B cell (primary cell): ENCODE measurements at regions not wholly inside any gene's neighbourhood (a gene's known extent, or its start where the extent isn't known, plus 50 kb on each side); places are given as distances from the start of the nearest gene placed in this dataset.

Source experiments
- ATAC-seq: fragments of 200-7000 bp; cut with Tn5 transposase; one replicate; pipeline ENCODE4 v1.10.0; 2021; ENCODE audit warnings: low read depth, mild to moderate bottlenecking, moderate number of reproducible peaks, moderate library complexity
- CTCF ChIA-PET: fragments of 350-600 bp; sonication (Branson Sonifier 250); formaldehyde crosslinking; loops from one replicate; lab custom pipeline; 2021; ENCODE audit warnings: antibody characterized with exemption, inconsistent platforms; lab: Charles Lee
- POLR2A ChIA-PET: fragments of 350-600 bp; sonication (Branson Sonifier 250); formaldehyde crosslinking; loops from one replicate; lab custom pipeline; 2021; ENCODE audit warnings: antibody characterized with exemption; lab: Charles Lee
- DNase-seq: peaks from one replicate; pipeline ENCODE4 v3.0.0; 2013
- H2AFZ ChIP-seq: 2 replicates; pipeline ENCODE4 v1.6.1; 2012; ENCODE audit warnings: mild to moderate bottlenecking, low read depth, low read length; ENCODE audit not compliant: insufficient read depth, poor library complexity, severe bottlenecking
- H3K27ac ChIP-seq, 2 donors: 1 replicate in 1 of 2; 2 replicates in 1 of 2; pipeline ENCODE4 v1.5.1; 2012 to 2013; ENCODE audit warnings: low read length in 2 of 2, mild to moderate bottlenecking in 2 of 2, moderate library complexity in 1 of 2
- H3K27me3 ChIP-seq, 4 experiments: fragments of 200-600 bp in 1 of 4; sonication (generic) in 1 of 4; replicated peaks in 1 of 4; 1 replicate in 2 of 4; 2 replicates in 2 of 4; pipeline versions ENCODE4 v1.6.1 to v1.7.0; 2013 to 2016; ENCODE audit warnings: low read length in 3 of 4, mild to moderate bottlenecking in 2 of 4, mixed read lengths in 1 of 4, moderate library complexity in 1 of 4; ENCODE audit not compliant: insufficient read depth in 4 of 4, control insufficient read depth in 3 of 4; ENCODE audit errors: control extremely low read depth in 1 of 4
- H3K36me3 ChIP-seq, 2 experiments: replicated peaks in 1 of 2; 1 replicate in 1 of 2; 2 replicates in 1 of 2; pipeline versions ENCODE4 v1.6.1 to v1.7.1; 2013; ENCODE audit warnings: low read length in 1 of 2; ENCODE audit not compliant: insufficient read depth in 2 of 2, control insufficient read depth in 1 of 2; ENCODE audit errors: control extremely low read depth in 1 of 2, extremely low read depth in 1 of 2
- H3K4me1 ChIP-seq, 2 donors: fragments of 200-600 bp in 1 of 2; sonication (generic) in 1 of 2; 1 replicate in 1 of 2; 2 replicates in 1 of 2; pipeline versions ENCODE4 v1.5.1 to v1.6.1; 2013 to 2017; ENCODE audit warnings: low read length in 2 of 2; ENCODE audit not compliant: control insufficient read depth in 2 of 2, insufficient read depth in 2 of 2
- H3K4me2 ChIP-seq: replicated peaks from 2 replicates; pipeline ENCODE3; 2012; ENCODE audit warnings: mild to moderate bottlenecking, low read depth, low read length; ENCODE audit not compliant: poor library complexity, severe bottlenecking
- H3K4me3 ChIP-seq, 5 experiments: fragments of 200-600 bp in 1 of 5; sonication (generic) in 1 of 5; 1 replicate in 3 of 5; 2 replicates in 2 of 5; pipeline versions ENCODE4 v1.5.1 to v1.7.0; 2011 to 2016; ENCODE audit warnings: low read length in 4 of 5, mild to moderate bottlenecking in 4 of 5, low read depth in 2 of 5, control low read depth in 1 of 5, moderate library complexity in 1 of 5; ENCODE audit not compliant: insufficient read depth in 1 of 5; ENCODE audit errors: control extremely low read depth in 1 of 5, extremely low read depth in 1 of 5
- H3K79me2 ChIP-seq: fragments of 200-600 bp; sonication (generic); one replicate; pipeline ENCODE4 v1.6.0; 2016; ENCODE audit warnings: low read length; ENCODE audit not compliant: control insufficient read depth, insufficient read depth
- H3K9ac ChIP-seq: fragments of 200-600 bp; sonication (generic); 2 replicates; pipeline ENCODE4 v1.6.1; 2017; ENCODE audit warnings: mild to moderate bottlenecking, low read length, moderate library complexity
- H3K9me3 ChIP-seq, 3 donors: one replicate each; pipeline versions ENCODE4 v1.6.1 to v1.7.1; 2013; ENCODE audit warnings: low read length in 2 of 3; ENCODE audit not compliant: control insufficient read depth in 2 of 3, insufficient read depth in 1 of 3; ENCODE audit errors: control extremely low read depth in 1 of 3
- H4K20me1 ChIP-seq: 2 replicates; pipeline ENCODE4 v1.6.0; 2012; ENCODE audit warnings: mild to moderate bottlenecking, low read length; ENCODE audit not compliant: insufficient read depth, control insufficient read depth, poor library complexity, severe bottlenecking
- H3K27ac Mint-ChIP-seq: one replicate; pipeline ENCODE4 v1.8.0; 2021; ENCODE audit warnings: mixed read lengths
- H3K27me3 Mint-ChIP-seq: one replicate; pipeline ENCODE4 v1.8.0; 2021; ENCODE audit warnings: mixed read lengths
- H3K4me1 Mint-ChIP-seq: one replicate; pipeline ENCODE4 v1.8.0; 2021; ENCODE audit warnings: mixed read lengths
- H3K4me3 Mint-ChIP-seq: one replicate; pipeline ENCODE4 v1.8.0; 2021; ENCODE audit warnings: mixed read lengths
- H3K9me3 Mint-ChIP-seq: one replicate; pipeline ENCODE4 v1.8.0; 2022; ENCODE audit warnings: mixed read lengths; ENCODE audit not compliant: insufficient read depth
- EZH2 ChIP-seq: IDR thresholded peaks from 2 replicates; pipeline ENCODE4 v1.6.1; 2012; ENCODE audit warnings: borderline replicate concordance, low read depth, mild to moderate bottlenecking, moderate library complexity, low read length; ENCODE audit not compliant: insufficient read depth, poor library complexity, severe bottlenecking
- WGBS: methylation state at CpG from one replicate; pipeline ENCODE4 v1.1.5; 2013; ENCODE audit warnings: missing lambda C conversion rate; ENCODE audit not compliant: insufficient coverage; 5-methylcytosine and 5-hydroxymethylcytosine counted together
- intact Hi-C: fragments of 100-400 bp; cut with micrococcal nuclease; formaldehyde crosslinking; loops from one replicate; pipeline ENCODE4 v1.10.0; 2022
- TF ChIP-seq, protein P1 (sequence below): fragments of 200-600 bp; IDR thresholded peaks from one replicate; pipeline ENCODE4 v1.8.0; 2022; ENCODE audit warnings: antibody characterized with exemption, mild to moderate bottlenecking

- Mint-ChIP-seq H3K27ac (no peak overlapping the region), H3K9me3 (no peaks in the 10 kb centered on the region), H3K27me3 (no peaks in the 10 kb centered on the region), H3K4me3 (no peak overlapping the region), H3K4me1 (peaks cover under 1% of the 10 kb centered on the region)
- no peaks in the 10 kb centered on the region for H3K79me2 ChIP-seq
- H3K27ac ChIP-seq: no peak overlapping the region
- WGBS: 82% methylated on average over 4 of the region's 7 CpGs
- no peaks in the 10 kb centered on the region for H3K36me3 ChIP-seq
- no peak for ATAC-seq
- H2AFZ ChIP-seq: no peak overlapping the region
- intact Hi-C loops: no loop called here
- TF ChIP-seq EZH2: no peak
- TF ChIP-seq, protein P1, sequence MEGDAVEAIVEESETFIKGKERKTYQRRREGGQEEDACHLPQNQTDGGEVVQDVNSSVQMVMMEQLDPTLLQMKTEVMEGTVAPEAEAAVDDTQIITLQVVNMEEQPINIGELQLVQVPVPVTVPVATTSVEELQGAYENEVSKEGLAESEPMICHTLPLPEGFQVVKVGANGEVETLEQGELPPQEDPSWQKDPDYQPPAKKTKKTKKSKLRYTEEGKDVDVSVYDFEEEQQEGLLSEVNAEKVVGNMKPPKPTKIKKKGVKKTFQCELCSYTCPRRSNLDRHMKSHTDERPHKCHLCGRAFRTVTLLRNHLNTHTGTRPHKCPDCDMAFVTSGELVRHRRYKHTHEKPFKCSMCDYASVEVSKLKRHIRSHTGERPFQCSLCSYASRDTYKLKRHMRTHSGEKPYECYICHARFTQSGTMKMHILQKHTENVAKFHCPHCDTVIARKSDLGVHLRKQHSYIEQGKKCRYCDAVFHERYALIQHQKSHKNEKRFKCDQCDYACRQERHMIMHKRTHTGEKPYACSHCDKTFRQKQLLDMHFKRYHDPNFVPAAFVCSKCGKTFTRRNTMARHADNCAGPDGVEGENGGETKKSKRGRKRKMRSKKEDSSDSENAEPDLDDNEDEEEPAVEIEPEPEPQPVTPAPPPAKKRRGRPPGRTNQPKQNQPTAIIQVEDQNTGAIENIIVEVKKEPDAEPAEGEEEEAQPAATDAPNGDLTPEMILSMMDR: no peak
- peaks cover 0 to 8% (median 0%) of the 10 kb centered on the region in 3 donors for H3K9me3 ChIP-seq
- H3K4me2 ChIP-seq: no peak overlapping the region
- H3K27me3 ChIP-seq: no peaks in the 10 kb centered on the region
- POLR2A ChIA-PET: no interaction called here
- H3K4me1 ChIP-seq: no peaks in the 10 kb centered on the region
- CTCF ChIA-PET: no interaction called here
- H4K20me1 ChIP-seq: no peaks in the 10 kb centered on the region
- no peak overlapping the region for H3K4me3 ChIP-seq
- H3K9ac ChIP-seq: no peak overlapping the region
- DNase-seq: no peak
These were observed 336.3 kb downstream of the UQCRFS1 start for GRCh38 chr19:28876609-28877123.

- no peaks in the 10 kb centered on the region for H3K9me3 Mint-ChIP-seq
- Histone ChIP-seq H2AFZ (no peak overlapping the region), H3K9ac (no peak overlapping the region), H3K4me3 (no peak overlapping the region), H3K4me2 (no peak overlapping the region), H3K4me1 (no peaks in the 10 kb centered on the region), H3K27me3 (no peaks in the 10 kb centered on the region), H3K36me3 (no peaks in the 10 kb centered on the region), H3K79me2 (no peaks in the 10 kb centered on the region), H4K20me1 (no peaks in the 10 kb centered on the region), H3K27ac (no peak overlapping the region), H3K9me3 (peaks cover 0 to 21% (median 0%) of the 10 kb centered on the region in 3 donors)
- no peaks in the 10 kb centered on the region for H3K4me1 Mint-ChIP-seq
- H3K27me3 Mint-ChIP-seq: no peaks in the 10 kb centered on the region
- WGBS: 90% methylated on average over 8 of the region's 9 CpGs
- no peak for TF ChIP-seq EZH2
- TF ChIP-seq, protein P1: no peak
- DNase-seq (no peak), ATAC-seq (no peak)
- ChIA-PET POLR2A (no interaction called here), CTCF (no interaction called here)
- H3K27ac Mint-ChIP-seq: no peak overlapping the region
- no peak overlapping the region for H3K4me3 Mint-ChIP-seq
- intact Hi-C loops: no loop called here
These were observed 338.2 kb downstream of the UQCRFS1 start for GRCh38 chr19:28874742-28875141.
